GM23338 (cell line): ENCODE measurements at regions not wholly inside any gene's neighbourhood (a gene's known extent, or its start where the extent isn't known, plus 50 kb on each side); places are given as distances from the start of the nearest gene placed in this dataset.

Source experiments
- ATAC-seq: fragments of 200-7000 bp; cut with Tn5 transposase; 3 replicates; pipeline ENCODE4 v1.9.1; 2020
- DNase-seq: peaks from one replicate; pipeline ENCODE4 v3.0.0-alpha.2; 2015; ENCODE audit warnings: low spot score
- H2AFZ ChIP-seq: fragments of 200-600 bp; sonication (generic); 2 replicates; pipeline ENCODE4 v1.8.0; 2016; ENCODE audit warnings: antibody characterized with exemption, mild to moderate bottlenecking, moderate library complexity
- H3F3A ChIP-seq: fragments of 200-600 bp; sonication (generic); replicated peaks from 2 replicates; pipeline ENCODE4 v1.8.0; 2017; ENCODE audit warnings: antibody characterized with exemption, mixed run types, low read depth
- H3K27ac ChIP-seq: fragments of 200-600 bp; sonication (generic); 2 replicates; pipeline ENCODE4 v1.6.1; 2016; ENCODE audit warnings: low read depth
- H3K27me3 ChIP-seq: fragments of 200-600 bp; sonication (generic); 2 replicates; pipeline ENCODE4 v1.8.0; 2016; ENCODE audit warnings: mild to moderate bottlenecking, mixed run types, moderate library complexity; ENCODE audit not compliant: insufficient read depth
- H3K36me3 ChIP-seq: fragments of 200-600 bp; sonication (generic); 2 replicates; pipeline ENCODE4 v1.8.0; 2016; ENCODE audit warnings: mild to moderate bottlenecking; ENCODE audit not compliant: insufficient read depth
- H3K4me1 ChIP-seq: fragments of 200-600 bp; sonication (generic); 2 replicates; pipeline ENCODE4 v1.8.0; 2016; ENCODE audit warnings: mild to moderate bottlenecking, moderate library complexity; ENCODE audit not compliant: insufficient read depth
- H3K4me2 ChIP-seq: fragments of 200-600 bp; sonication (generic); 2 replicates; pipeline ENCODE4 v1.7.1; 2017; ENCODE audit warnings: mixed run types
- H3K4me3 ChIP-seq: fragments of 200-600 bp; sonication (generic); 2 replicates; pipeline ENCODE4 v1.6.1; 2016; ENCODE audit warnings: mixed run types
- H3K79me2 ChIP-seq: fragments of 200-600 bp; sonication (generic); replicated peaks from 2 replicates; pipeline ENCODE4 v1.8.0; 2017; ENCODE audit warnings: mild to moderate bottlenecking; ENCODE audit not compliant: insufficient read depth
- H3K9me2 ChIP-seq: fragments of 200-600 bp; sonication (generic); 2 replicates; pipeline ENCODE4 v1.8.0; 2017; ENCODE audit not compliant: insufficient read depth
- H4K20me1 ChIP-seq: fragments of 200-600 bp; sonication (generic); replicated peaks from 2 replicates; pipeline ENCODE4 v1.8.0; 2017; ENCODE audit warnings: mild to moderate bottlenecking; ENCODE audit not compliant: insufficient read depth
- H3K27ac Mint-ChIP-seq: 2 replicates; pipeline ENCODE4 v1.8.0; 2020; ENCODE audit warnings: inconsistent platforms, mild to moderate bottlenecking, moderate library complexity, mixed read lengths
- H3K27me3 Mint-ChIP-seq: 3 replicates; pipeline ENCODE4 v1.8.0; 2022; ENCODE audit warnings: low read depth, mild to moderate bottlenecking, moderate library complexity, mixed read lengths, inconsistent platforms; ENCODE audit not compliant: insufficient read depth, poor library complexity
- H3K36me3 Mint-ChIP-seq: 3 replicates; pipeline ENCODE4 v1.8.0; 2021; ENCODE audit warnings: low read depth, mild to moderate bottlenecking, inconsistent platforms, moderate library complexity, mixed read lengths
- H3K4me1 Mint-ChIP-seq: 3 replicates; pipeline ENCODE4 v1.8.0; 2020; ENCODE audit warnings: mild to moderate bottlenecking, inconsistent platforms, mixed read lengths
- H3K4me3 Mint-ChIP-seq: 3 replicates; pipeline ENCODE4 v1.8.0; 2021; ENCODE audit warnings: moderate library complexity, mild to moderate bottlenecking, inconsistent platforms, mixed read lengths
- H3K9me3 Mint-ChIP-seq: 3 replicates; pipeline ENCODE4 v1.8.0; 2020; ENCODE audit warnings: moderate library complexity, mild to moderate bottlenecking, inconsistent platforms, mixed read lengths
- CREB1 ChIP-seq: fragments of 250-450 bp; sonication (Bioruptor Pico); IDR thresholded peaks from 2 replicates; pipeline ENCODE4 v1.5.0; 2020; ENCODE audit warnings: low read depth, mild to moderate bottlenecking, moderate library complexity
- EZH2 ChIP-seq: fragments of 200-600 bp; sonication (generic); IDR thresholded peaks from one replicate; pipeline ENCODE4 v1.8.0; 2017; ENCODE audit warnings: antibody characterized with exemption, mild to moderate bottlenecking, low read depth; ENCODE audit not compliant: unreplicated experiment
- EZH2phosphoT487 ChIP-seq: fragments of 200-600 bp; sonication (generic); IDR thresholded peaks from one replicate; pipeline ENCODE4 v1.8.1; 2018; ENCODE audit warnings: antibody characterized with exemption; ENCODE audit not compliant: unreplicated experiment
- NANOG ChIP-seq: IDR thresholded peaks from 2 replicates; pipeline ENCODE4 v1.6.1; 2016; ENCODE audit warnings: antibody characterized with exemption, borderline replicate concordance
- POLR2AphosphoS5 ChIP-seq: IDR thresholded peaks from 2 replicates; pipeline ENCODE4 v1.6.1; 2016; ENCODE audit warnings: antibody characterized with exemption, low read depth
- STAT1 ChIP-seq: IDR thresholded peaks from one replicate; pipeline ENCODE4 v1.6.1; 2016; ENCODE audit warnings: antibody characterized with exemption; ENCODE audit not compliant: unreplicated experiment
- ZNF114 ChIP-seq: fragments of 250-450 bp; sonication (Bioruptor Pico); IDR thresholded peaks from 2 replicates; pipeline ENCODE4 v1.5.0; 2020; ENCODE audit warnings: mild to moderate bottlenecking, moderate library complexity
- ZNF331 ChIP-seq: fragments of 250-450 bp; sonication (Bioruptor Pico); IDR thresholded peaks from 2 replicates; pipeline ENCODE4 v1.5.0; 2020; ENCODE audit warnings: low read depth, mild to moderate bottlenecking, moderate library complexity
- TF ChIP-seq, protein P1 (sequence below): fragments of 250-450 bp; sonication (Bioruptor Pico); IDR thresholded peaks from 2 replicates; pipeline ENCODE4 v1.5.0; 2020; ENCODE audit warnings: mild to moderate bottlenecking, moderate library complexity
- TF ChIP-seq, protein P2 (sequence below): IDR thresholded peaks from one replicate; pipeline ENCODE4 v1.6.1; 2018; ENCODE audit warnings: antibody characterized with exemption; ENCODE audit not compliant: unreplicated experiment

DNA sequence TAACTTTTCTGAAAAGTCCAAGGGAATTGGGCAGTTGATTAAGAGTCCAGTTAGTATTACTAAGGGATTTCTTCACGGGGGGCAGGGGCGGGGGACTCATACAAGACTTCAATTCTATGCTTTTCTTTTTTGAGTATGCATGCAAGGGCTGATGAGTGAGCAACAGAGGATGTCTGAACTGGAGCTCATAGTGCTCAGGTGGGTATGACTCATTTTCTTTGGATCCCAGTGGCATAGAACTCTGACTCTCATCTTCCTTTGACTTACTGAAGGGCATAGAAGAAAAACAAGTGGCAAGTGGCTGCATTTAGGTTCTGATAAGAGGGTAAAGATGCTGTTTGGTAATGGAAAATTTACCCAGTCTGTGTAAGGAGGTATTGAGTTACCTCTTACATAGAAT lies 749.2 kb downstream of the NOVA1 start:
- Histone ChIP-seq H3K36me3 (no peaks in the 10 kb centered on the region), H3K4me1 (no peaks in the 10 kb centered on the region), H3F3A (no peaks in the 10 kb centered on the region), H3K27me3 (no peaks in the 10 kb centered on the region), H3K4me3 (no peak overlapping the region), H4K20me1 (no peaks in the 10 kb centered on the region), H2AFZ (no peak overlapping the region), H3K9me2 (no peaks in the 10 kb centered on the region), H3K27ac (no peak overlapping the region), H3K79me2 (no peaks in the 10 kb centered on the region), H3K4me2 (no peak overlapping the region)
- ATAC-seq = no peak
- no peaks in the 10 kb centered on the region for H3K36me3 Mint-ChIP-seq
- no peak overlapping the region for H3K27ac Mint-ChIP-seq
- H3K9me3 Mint-ChIP-seq = peaks cover 3% of the 10 kb centered on the region; the same call in 2 of the 3 replicates
- peaks cover 1% of the 10 kb centered on the region for H3K27me3 Mint-ChIP-seq
- H3K4me1 Mint-ChIP-seq = no peaks in the 10 kb centered on the region
- TF ChIP-seq ZNF331 (no peak), STAT1 (no peak), POLR2AphosphoS5 (no peak), NANOG (no peak)
- no peak overlapping the region for H3K4me3 Mint-ChIP-seq
- DNase-seq = no peak

DNA sequence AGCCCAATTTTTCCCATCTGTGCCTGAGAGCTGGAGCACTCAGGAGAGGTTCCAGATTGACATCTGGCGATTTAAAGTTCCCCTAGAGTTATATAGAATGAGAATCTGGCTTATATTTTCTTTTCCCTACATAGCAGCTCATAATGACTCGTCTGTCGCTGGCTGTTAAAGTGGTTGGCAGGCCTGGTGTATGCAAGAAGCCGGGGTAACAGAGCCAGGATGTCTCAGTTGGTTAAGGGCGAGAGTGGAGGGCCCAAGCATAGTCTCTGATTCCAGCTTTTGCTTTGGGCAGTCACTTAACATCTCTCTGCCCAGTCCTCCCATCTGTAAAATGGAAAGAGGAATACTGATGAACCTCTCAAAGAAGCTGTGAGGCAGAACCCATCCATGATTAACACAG lies 751.6 kb downstream of the NOVA1 start:
- no peak for TF ChIP-seq NANOG
- TF ChIP-seq, protein P1, sequence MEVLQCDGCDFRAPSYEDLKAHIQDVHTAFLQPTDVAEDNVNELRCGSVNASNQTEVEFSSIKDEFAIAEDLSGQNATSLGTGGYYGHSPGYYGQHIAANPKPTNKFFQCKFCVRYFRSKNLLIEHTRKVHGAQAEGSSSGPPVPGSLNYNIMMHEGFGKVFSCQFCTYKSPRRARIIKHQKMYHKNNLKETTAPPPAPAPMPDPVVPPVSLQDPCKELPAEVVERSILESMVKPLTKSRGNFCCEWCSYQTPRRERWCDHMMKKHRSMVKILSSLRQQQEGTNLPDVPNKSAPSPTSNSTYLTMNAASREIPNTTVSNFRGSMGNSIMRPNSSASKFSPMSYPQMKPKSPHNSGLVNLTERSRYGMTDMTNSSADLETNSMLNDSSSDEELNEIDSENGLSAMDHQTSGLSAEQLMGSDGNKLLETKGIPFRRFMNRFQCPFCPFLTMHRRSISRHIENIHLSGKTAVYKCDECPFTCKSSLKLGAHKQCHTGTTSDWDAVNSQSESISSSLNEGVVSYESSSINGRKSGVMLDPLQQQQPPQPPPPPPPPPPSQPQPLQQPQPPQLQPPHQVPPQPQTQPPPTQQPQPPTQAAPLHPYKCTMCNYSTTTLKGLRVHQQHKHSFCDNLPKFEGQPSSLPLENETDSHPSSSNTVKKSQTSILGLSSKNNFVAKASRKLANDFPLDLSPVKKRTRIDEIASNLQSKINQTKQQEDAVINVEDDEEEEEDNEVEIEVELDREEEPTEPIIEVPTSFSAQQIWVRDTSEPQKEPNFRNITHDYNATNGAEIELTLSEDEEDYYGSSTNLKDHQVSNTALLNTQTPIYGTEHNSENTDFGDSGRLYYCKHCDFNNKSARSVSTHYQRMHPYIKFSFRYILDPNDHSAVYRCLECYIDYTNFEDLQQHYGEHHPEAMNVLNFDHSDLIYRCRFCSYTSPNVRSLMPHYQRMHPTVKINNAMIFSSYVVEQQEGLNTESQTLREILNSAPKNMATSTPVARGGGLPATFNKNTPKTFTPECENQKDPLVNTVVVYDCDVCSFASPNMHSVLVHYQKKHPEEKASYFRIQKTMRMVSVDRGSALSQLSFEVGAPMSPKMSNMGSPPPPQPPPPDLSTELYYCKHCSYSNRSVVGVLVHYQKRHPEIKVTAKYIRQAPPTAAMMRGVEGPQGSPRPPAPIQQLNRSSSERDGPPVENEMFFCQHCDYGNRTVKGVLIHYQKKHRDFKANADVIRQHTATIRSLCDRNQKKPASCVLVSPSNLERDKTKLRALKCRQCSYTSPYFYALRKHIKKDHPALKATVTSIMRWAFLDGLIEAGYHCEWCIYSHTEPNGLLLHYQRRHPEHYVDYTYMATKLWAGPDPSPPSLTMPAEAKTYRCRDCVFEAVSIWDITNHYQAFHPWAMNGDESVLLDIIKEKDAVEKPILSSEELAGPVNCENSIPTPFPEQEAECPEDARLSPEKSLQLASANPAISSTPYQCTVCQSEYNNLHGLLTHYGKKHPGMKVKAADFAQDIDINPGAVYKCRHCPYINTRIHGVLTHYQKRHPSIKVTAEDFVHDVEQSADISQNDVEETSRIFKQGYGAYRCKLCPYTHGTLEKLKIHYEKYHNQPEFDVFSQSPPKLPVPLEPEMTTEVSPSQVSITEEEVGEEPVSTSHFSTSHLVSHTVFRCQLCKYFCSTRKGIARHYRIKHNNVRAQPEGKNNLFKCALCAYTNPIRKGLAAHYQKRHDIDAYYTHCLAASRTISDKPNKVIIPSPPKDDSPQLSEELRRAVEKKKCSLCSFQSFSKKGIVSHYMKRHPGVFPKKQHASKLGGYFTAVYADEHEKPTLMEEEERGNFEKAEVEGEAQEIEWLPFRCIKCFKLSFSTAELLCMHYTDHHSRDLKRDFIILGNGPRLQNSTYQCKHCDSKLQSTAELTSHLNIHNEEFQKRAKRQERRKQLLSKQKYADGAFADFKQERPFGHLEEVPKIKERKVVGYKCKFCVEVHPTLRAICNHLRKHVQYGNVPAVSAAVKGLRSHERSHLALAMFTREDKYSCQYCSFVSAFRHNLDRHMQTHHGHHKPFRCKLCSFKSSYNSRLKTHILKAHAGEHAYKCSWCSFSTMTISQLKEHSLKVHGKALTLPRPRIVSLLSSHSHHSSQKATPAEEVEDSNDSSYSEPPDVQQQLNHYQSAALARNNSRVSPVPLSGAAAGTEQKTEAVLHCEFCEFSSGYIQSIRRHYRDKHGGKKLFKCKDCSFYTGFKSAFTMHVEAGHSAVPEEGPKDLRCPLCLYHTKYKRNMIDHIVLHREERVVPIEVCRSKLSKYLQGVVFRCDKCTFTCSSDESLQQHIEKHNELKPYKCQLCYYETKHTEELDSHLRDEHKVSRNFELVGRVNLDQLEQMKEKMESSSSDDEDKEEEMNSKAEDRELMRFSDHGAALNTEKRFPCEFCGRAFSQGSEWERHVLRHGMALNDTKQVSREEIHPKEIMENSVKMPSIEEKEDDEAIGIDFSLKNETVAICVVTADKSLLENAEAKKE (CRISPR knock-in tag) = no peak
- no peak for TF ChIP-seq EZH2phosphoT487
- no peak for TF ChIP-seq EZH2
- TF ChIP-seq CREB1 (CRISPR knock-in tag) = no peak
- no peak for TF ChIP-seq STAT1
- TF ChIP-seq, protein P2, sequence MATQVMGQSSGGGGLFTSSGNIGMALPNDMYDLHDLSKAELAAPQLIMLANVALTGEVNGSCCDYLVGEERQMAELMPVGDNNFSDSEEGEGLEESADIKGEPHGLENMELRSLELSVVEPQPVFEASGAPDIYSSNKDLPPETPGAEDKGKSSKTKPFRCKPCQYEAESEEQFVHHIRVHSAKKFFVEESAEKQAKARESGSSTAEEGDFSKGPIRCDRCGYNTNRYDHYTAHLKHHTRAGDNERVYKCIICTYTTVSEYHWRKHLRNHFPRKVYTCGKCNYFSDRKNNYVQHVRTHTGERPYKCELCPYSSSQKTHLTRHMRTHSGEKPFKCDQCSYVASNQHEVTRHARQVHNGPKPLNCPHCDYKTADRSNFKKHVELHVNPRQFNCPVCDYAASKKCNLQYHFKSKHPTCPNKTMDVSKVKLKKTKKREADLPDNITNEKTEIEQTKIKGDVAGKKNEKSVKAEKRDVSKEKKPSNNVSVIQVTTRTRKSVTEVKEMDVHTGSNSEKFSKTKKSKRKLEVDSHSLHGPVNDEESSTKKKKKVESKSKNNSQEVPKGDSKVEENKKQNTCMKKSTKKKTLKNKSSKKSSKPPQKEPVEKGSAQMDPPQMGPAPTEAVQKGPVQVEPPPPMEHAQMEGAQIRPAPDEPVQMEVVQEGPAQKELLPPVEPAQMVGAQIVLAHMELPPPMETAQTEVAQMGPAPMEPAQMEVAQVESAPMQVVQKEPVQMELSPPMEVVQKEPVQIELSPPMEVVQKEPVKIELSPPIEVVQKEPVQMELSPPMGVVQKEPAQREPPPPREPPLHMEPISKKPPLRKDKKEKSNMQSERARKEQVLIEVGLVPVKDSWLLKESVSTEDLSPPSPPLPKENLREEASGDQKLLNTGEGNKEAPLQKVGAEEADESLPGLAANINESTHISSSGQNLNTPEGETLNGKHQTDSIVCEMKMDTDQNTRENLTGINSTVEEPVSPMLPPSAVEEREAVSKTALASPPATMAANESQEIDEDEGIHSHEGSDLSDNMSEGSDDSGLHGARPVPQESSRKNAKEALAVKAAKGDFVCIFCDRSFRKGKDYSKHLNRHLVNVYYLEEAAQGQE = no peak
- no peak for TF ChIP-seq POLR2AphosphoS5
- no peak for TF ChIP-seq ZNF114 (CRISPR knock-in tag)
- H3K4me3 ChIP-seq = no peak overlapping the region
- no peaks in the 10 kb centered on the region for H4K20me1 ChIP-seq
- H3K4me3 Mint-ChIP-seq = no peak overlapping the region
- no peaks in the 10 kb centered on the region for H3K79me2 ChIP-seq
- no peaks in the 10 kb centered on the region for H3K4me1 ChIP-seq
- H3K27ac ChIP-seq = no peak overlapping the region
- no peak overlapping the region for H3K27ac Mint-ChIP-seq
- no peak overlapping the region for H3K4me2 ChIP-seq
- ATAC-seq (no peak), DNase-seq (no peak)
- H3K36me3 Mint-ChIP-seq = no peaks in the 10 kb centered on the region
- H3K27me3 Mint-ChIP-seq = peaks cover 1% of the 10 kb centered on the region
- peaks cover under 1% of the 10 kb centered on the region; the same call in 1 of the 3 replicates for H3K9me3 Mint-ChIP-seq
- H3K9me2 ChIP-seq = no peaks in the 10 kb centered on the region
- H2AFZ ChIP-seq = no peak overlapping the region
- H3K27me3 ChIP-seq = no peaks in the 10 kb centered on the region
- H3F3A ChIP-seq = no peaks in the 10 kb centered on the region
- H3K36me3 ChIP-seq = no peaks in the 10 kb centered on the region
- H3K4me1 Mint-ChIP-seq = peaks cover 2% of the 10 kb centered on the region; the same call in 2 of the 3 replicates
